B cell (primary cell): ENCODE measurements at regions not wholly inside any gene's neighbourhood (a gene's known extent, or its start where the extent isn't known, plus 50 kb on each side); places are given as distances from the start of the nearest gene placed in this dataset.

Source experiments
- ATAC-seq: fragments of 200-7000 bp; cut with Tn5 transposase; one replicate; pipeline ENCODE4 v1.10.0; 2021; ENCODE audit warnings: low read depth, mild to moderate bottlenecking, moderate number of reproducible peaks, moderate library complexity
- CTCF ChIA-PET: fragments of 350-600 bp; sonication (Branson Sonifier 250); formaldehyde crosslinking; loops from one replicate; lab custom pipeline; 2021; ENCODE audit warnings: antibody characterized with exemption, inconsistent platforms; lab: Charles Lee
- POLR2A ChIA-PET: fragments of 350-600 bp; sonication (Branson Sonifier 250); formaldehyde crosslinking; loops from one replicate; lab custom pipeline; 2021; ENCODE audit warnings: antibody characterized with exemption; lab: Charles Lee
- DNase-seq: peaks from one replicate; pipeline ENCODE4 v3.0.0; 2013
- H2AFZ ChIP-seq: 2 replicates; pipeline ENCODE4 v1.6.1; 2012; ENCODE audit warnings: mild to moderate bottlenecking, low read depth, low read length; ENCODE audit not compliant: insufficient read depth, poor library complexity, severe bottlenecking
- H3K27ac ChIP-seq, 2 donors: 1 replicate in 1 of 2; 2 replicates in 1 of 2; pipeline ENCODE4 v1.5.1; 2012 to 2013; ENCODE audit warnings: low read length in 2 of 2, mild to moderate bottlenecking in 2 of 2, moderate library complexity in 1 of 2
- H3K27me3 ChIP-seq, 4 experiments: fragments of 200-600 bp in 1 of 4; sonication (generic) in 1 of 4; replicated peaks in 1 of 4; 1 replicate in 2 of 4; 2 replicates in 2 of 4; pipeline versions ENCODE4 v1.6.1 to v1.7.0; 2013 to 2016; ENCODE audit warnings: low read length in 3 of 4, mild to moderate bottlenecking in 2 of 4, mixed read lengths in 1 of 4, moderate library complexity in 1 of 4; ENCODE audit not compliant: insufficient read depth in 4 of 4, control insufficient read depth in 3 of 4; ENCODE audit errors: control extremely low read depth in 1 of 4
- H3K36me3 ChIP-seq, 2 experiments: replicated peaks in 1 of 2; 1 replicate in 1 of 2; 2 replicates in 1 of 2; pipeline versions ENCODE4 v1.6.1 to v1.7.1; 2013; ENCODE audit warnings: low read length in 1 of 2; ENCODE audit not compliant: insufficient read depth in 2 of 2, control insufficient read depth in 1 of 2; ENCODE audit errors: control extremely low read depth in 1 of 2, extremely low read depth in 1 of 2
- H3K4me1 ChIP-seq, 2 donors: fragments of 200-600 bp in 1 of 2; sonication (generic) in 1 of 2; 1 replicate in 1 of 2; 2 replicates in 1 of 2; pipeline versions ENCODE4 v1.5.1 to v1.6.1; 2013 to 2017; ENCODE audit warnings: low read length in 2 of 2; ENCODE audit not compliant: control insufficient read depth in 2 of 2, insufficient read depth in 2 of 2
- H3K4me2 ChIP-seq: replicated peaks from 2 replicates; pipeline ENCODE3; 2012; ENCODE audit warnings: mild to moderate bottlenecking, low read depth, low read length; ENCODE audit not compliant: poor library complexity, severe bottlenecking
- H3K4me3 ChIP-seq, 5 experiments: fragments of 200-600 bp in 1 of 5; sonication (generic) in 1 of 5; 1 replicate in 3 of 5; 2 replicates in 2 of 5; pipeline versions ENCODE4 v1.5.1 to v1.7.0; 2011 to 2016; ENCODE audit warnings: low read length in 4 of 5, mild to moderate bottlenecking in 4 of 5, low read depth in 2 of 5, control low read depth in 1 of 5, moderate library complexity in 1 of 5; ENCODE audit not compliant: insufficient read depth in 1 of 5; ENCODE audit errors: control extremely low read depth in 1 of 5, extremely low read depth in 1 of 5
- H3K79me2 ChIP-seq: fragments of 200-600 bp; sonication (generic); one replicate; pipeline ENCODE4 v1.6.0; 2016; ENCODE audit warnings: low read length; ENCODE audit not compliant: control insufficient read depth, insufficient read depth
- H3K9ac ChIP-seq: fragments of 200-600 bp; sonication (generic); 2 replicates; pipeline ENCODE4 v1.6.1; 2017; ENCODE audit warnings: mild to moderate bottlenecking, low read length, moderate library complexity
- H3K9me3 ChIP-seq, 3 donors: one replicate each; pipeline versions ENCODE4 v1.6.1 to v1.7.1; 2013; ENCODE audit warnings: low read length in 2 of 3; ENCODE audit not compliant: control insufficient read depth in 2 of 3, insufficient read depth in 1 of 3; ENCODE audit errors: control extremely low read depth in 1 of 3
- H4K20me1 ChIP-seq: 2 replicates; pipeline ENCODE4 v1.6.0; 2012; ENCODE audit warnings: mild to moderate bottlenecking, low read length; ENCODE audit not compliant: insufficient read depth, control insufficient read depth, poor library complexity, severe bottlenecking
- H3K27ac Mint-ChIP-seq: one replicate; pipeline ENCODE4 v1.8.0; 2021; ENCODE audit warnings: mixed read lengths
- H3K27me3 Mint-ChIP-seq: one replicate; pipeline ENCODE4 v1.8.0; 2021; ENCODE audit warnings: mixed read lengths
- H3K4me1 Mint-ChIP-seq: one replicate; pipeline ENCODE4 v1.8.0; 2021; ENCODE audit warnings: mixed read lengths
- H3K4me3 Mint-ChIP-seq: one replicate; pipeline ENCODE4 v1.8.0; 2021; ENCODE audit warnings: mixed read lengths
- H3K9me3 Mint-ChIP-seq: one replicate; pipeline ENCODE4 v1.8.0; 2022; ENCODE audit warnings: mixed read lengths; ENCODE audit not compliant: insufficient read depth
- EZH2 ChIP-seq: IDR thresholded peaks from 2 replicates; pipeline ENCODE4 v1.6.1; 2012; ENCODE audit warnings: borderline replicate concordance, low read depth, mild to moderate bottlenecking, moderate library complexity, low read length; ENCODE audit not compliant: insufficient read depth, poor library complexity, severe bottlenecking
- WGBS: methylation state at CpG from one replicate; pipeline ENCODE4 v1.1.5; 2013; ENCODE audit warnings: missing lambda C conversion rate; ENCODE audit not compliant: insufficient coverage; 5-methylcytosine and 5-hydroxymethylcytosine counted together
- intact Hi-C: fragments of 100-400 bp; cut with micrococcal nuclease; formaldehyde crosslinking; loops from one replicate; pipeline ENCODE4 v1.10.0; 2022
- TF ChIP-seq, protein P1 (sequence below): fragments of 200-600 bp; IDR thresholded peaks from one replicate; pipeline ENCODE4 v1.8.0; 2022; ENCODE audit warnings: antibody characterized with exemption, mild to moderate bottlenecking

- Mint-ChIP-seq H3K4me1 (no peaks in the 10 kb centered on the region), H3K9me3 (peaks cover 5% of the 10 kb centered on the region), H3K4me3 (no peak overlapping the region), H3K27ac (no peak overlapping the region), H3K27me3 (no peaks in the 10 kb centered on the region)
- Histone ChIP-seq H3K27ac (no peak overlapping the region), H3K9me3 (peaks cover 0 to 7% (median 0%) of the 10 kb centered on the region in 3 donors), H3K4me3 (no peak overlapping the region), H4K20me1 (no peaks in the 10 kb centered on the region), H3K36me3 (no peaks in the 10 kb centered on the region), H3K79me2 (no peaks in the 10 kb centered on the region), H2AFZ (no peak overlapping the region), H3K9ac (no peak overlapping the region), H3K4me1 (no peaks in the 10 kb centered on the region), H3K27me3 (no peaks in the 10 kb centered on the region), H3K4me2 (no peak overlapping the region)
- CTCF ChIA-PET: no interaction called here
- intact Hi-C loops: no loop called here
- WGBS: no CpG with 5 or more reads among the region's 2 CpGs
- TF ChIP-seq EZH2: no peak
- TF ChIP-seq, protein P1, sequence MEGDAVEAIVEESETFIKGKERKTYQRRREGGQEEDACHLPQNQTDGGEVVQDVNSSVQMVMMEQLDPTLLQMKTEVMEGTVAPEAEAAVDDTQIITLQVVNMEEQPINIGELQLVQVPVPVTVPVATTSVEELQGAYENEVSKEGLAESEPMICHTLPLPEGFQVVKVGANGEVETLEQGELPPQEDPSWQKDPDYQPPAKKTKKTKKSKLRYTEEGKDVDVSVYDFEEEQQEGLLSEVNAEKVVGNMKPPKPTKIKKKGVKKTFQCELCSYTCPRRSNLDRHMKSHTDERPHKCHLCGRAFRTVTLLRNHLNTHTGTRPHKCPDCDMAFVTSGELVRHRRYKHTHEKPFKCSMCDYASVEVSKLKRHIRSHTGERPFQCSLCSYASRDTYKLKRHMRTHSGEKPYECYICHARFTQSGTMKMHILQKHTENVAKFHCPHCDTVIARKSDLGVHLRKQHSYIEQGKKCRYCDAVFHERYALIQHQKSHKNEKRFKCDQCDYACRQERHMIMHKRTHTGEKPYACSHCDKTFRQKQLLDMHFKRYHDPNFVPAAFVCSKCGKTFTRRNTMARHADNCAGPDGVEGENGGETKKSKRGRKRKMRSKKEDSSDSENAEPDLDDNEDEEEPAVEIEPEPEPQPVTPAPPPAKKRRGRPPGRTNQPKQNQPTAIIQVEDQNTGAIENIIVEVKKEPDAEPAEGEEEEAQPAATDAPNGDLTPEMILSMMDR: no peak
- POLR2A ChIA-PET: no interaction called here
- no peak for DNase-seq
- no peak for ATAC-seq
Measured at GRCh38 chr6:140438346-140438735, 1063.9 kb upstream of the CITED2 start.

GRCh38 chr6:140437619-140438345 is 1063.3 kb upstream of the CITED2 start:
- Mint-ChIP-seq H3K27me3 (no peaks in the 10 kb centered on the region), H3K4me1 (no peaks in the 10 kb centered on the region), H3K9me3 (peaks cover 7% of the 10 kb centered on the region), H3K27ac (no peak overlapping the region), H3K4me3 (no peak overlapping the region)
- CTCF ChIA-PET: no interaction called here
- TF ChIP-seq EZH2: no peak
- TF ChIP-seq, protein P1: no peak
- 100% methylated on average over 1 of the region's 5 CpGs for WGBS
- Histone ChIP-seq H2AFZ (no peak overlapping the region), H3K79me2 (no peaks in the 10 kb centered on the region), H3K27me3 (no peaks in the 10 kb centered on the region), H3K9ac (no peak overlapping the region), H3K4me2 (no peak overlapping the region), H3K36me3 (no peaks in the 10 kb centered on the region), H4K20me1 (no peaks in the 10 kb centered on the region), H3K27ac (no peak overlapping the region), H3K4me3 (no peak overlapping the region), H3K4me1 (no peaks in the 10 kb centered on the region), H3K9me3 (peaks cover 0 to 7% (median 0%) of the 10 kb centered on the region in 3 donors)
- DNase-seq (no peak), ATAC-seq (no peak)
- intact Hi-C loops: no loop called here
- POLR2A ChIA-PET: no interaction called here
